Calu3 (cell line): ENCODE measurements at regions not wholly inside any gene's neighbourhood (a gene's known extent, or its start where the extent isn't known, plus 50 kb on each side); places are given as distances from the start of the nearest gene placed in this dataset.

Experiments used
- BruUV-seq: library from RNA; stranded (reverse); fragments of 400-500 nt; replicated peaks from 2 replicates; lab custom pipeline; 2021; lab: Mats Ljungman, UMichigan
- CTCF ChIA-PET: fragments of 300-600 bp; sonication (Branson Sonifier 250); formaldehyde crosslinking; loops from one replicate; lab custom pipeline; 2022; ENCODE audit warnings: antibody characterized with exemption; lab: Charles Lee
- DNase-seq: peaks from one replicate; pipeline ENCODE4 v3.0.0; 2022
- H3K27ac Mint-ChIP-seq: one replicate; pipeline ENCODE4 v1.8.0; 2022; ENCODE audit warnings: mixed read lengths; ENCODE audit not compliant: unreplicated experiment
- H3K27me3 Mint-ChIP-seq: one replicate; pipeline ENCODE4 v1.8.0; 2022; ENCODE audit warnings: mixed read lengths; ENCODE audit not compliant: unreplicated experiment
- H3K36me3 Mint-ChIP-seq: one replicate; pipeline ENCODE4 v1.8.0; 2022; ENCODE audit warnings: mild to moderate bottlenecking, moderate library complexity, mixed read lengths; ENCODE audit not compliant: insufficient read depth, unreplicated experiment
- H3K4me1 Mint-ChIP-seq: one replicate; pipeline ENCODE4 v1.8.0; 2022; ENCODE audit warnings: mild to moderate bottlenecking, low read depth, mixed read lengths; ENCODE audit not compliant: unreplicated experiment
- H3K4me3 Mint-ChIP-seq: one replicate; pipeline ENCODE4 v1.8.0; 2022; ENCODE audit warnings: mild to moderate bottlenecking, low read depth, moderate library complexity, mixed read lengths; ENCODE audit not compliant: unreplicated experiment
- H3K9me3 Mint-ChIP-seq: one replicate; pipeline ENCODE4 v1.8.0; 2022; ENCODE audit warnings: low read depth, mixed read lengths; ENCODE audit not compliant: unreplicated experiment
- intact Hi-C: fragments of 100-400 bp; cut with micrococcal nuclease; formaldehyde crosslinking; loops from one replicate; pipeline ENCODE4 v1.10.0; 2022; ENCODE audit not compliant: unreplicated experiment
- TF ChIP-seq, protein P1 (sequence below): fragments of 200-600 bp; IDR thresholded peaks from one replicate; pipeline ENCODE4 v1.8.0; 2022; ENCODE audit warnings: antibody characterized with exemption; ENCODE audit not compliant: unreplicated experiment

- Mint-ChIP-seq H3K36me3 (no peaks in the 10 kb centered on the region), H3K9me3 (peaks cover 3% of the 10 kb centered on the region), H3K4me3 (no peak overlapping the region), H3K27ac (no peak overlapping the region), H3K4me1 (peaks cover 7% of the 10 kb centered on the region), H3K27me3 (no peaks in the 10 kb centered on the region)
- BruUV-seq: no TSS peak
- intact Hi-C loops: no loop called here
- CTCF ChIA-PET: no interaction called here
- TF ChIP-seq, protein P1, sequence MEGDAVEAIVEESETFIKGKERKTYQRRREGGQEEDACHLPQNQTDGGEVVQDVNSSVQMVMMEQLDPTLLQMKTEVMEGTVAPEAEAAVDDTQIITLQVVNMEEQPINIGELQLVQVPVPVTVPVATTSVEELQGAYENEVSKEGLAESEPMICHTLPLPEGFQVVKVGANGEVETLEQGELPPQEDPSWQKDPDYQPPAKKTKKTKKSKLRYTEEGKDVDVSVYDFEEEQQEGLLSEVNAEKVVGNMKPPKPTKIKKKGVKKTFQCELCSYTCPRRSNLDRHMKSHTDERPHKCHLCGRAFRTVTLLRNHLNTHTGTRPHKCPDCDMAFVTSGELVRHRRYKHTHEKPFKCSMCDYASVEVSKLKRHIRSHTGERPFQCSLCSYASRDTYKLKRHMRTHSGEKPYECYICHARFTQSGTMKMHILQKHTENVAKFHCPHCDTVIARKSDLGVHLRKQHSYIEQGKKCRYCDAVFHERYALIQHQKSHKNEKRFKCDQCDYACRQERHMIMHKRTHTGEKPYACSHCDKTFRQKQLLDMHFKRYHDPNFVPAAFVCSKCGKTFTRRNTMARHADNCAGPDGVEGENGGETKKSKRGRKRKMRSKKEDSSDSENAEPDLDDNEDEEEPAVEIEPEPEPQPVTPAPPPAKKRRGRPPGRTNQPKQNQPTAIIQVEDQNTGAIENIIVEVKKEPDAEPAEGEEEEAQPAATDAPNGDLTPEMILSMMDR: no peak
- DNase-seq: no peak
These were observed 445.3 kb upstream of the CITED2 start for GRCh38 chr6:139819776-139820175.

GRCh38 chr6:139812939-139813338 lies 438.5 kb upstream of the CITED2 start:
- H3K27me3 Mint-ChIP-seq: no peaks in the 10 kb centered on the region
- CTCF ChIA-PET: no interaction called here
- no peak overlapping the region for H3K27ac Mint-ChIP-seq
- no peaks in the 10 kb centered on the region for H3K4me1 Mint-ChIP-seq
- peaks cover 2% of the 10 kb centered on the region for H3K9me3 Mint-ChIP-seq
- no peak for DNase-seq
- intact Hi-C loops: no loop called here
- TF ChIP-seq, protein P1: no peak
- BruUV-seq: no TSS peak
- no peaks in the 10 kb centered on the region for H3K36me3 Mint-ChIP-seq
- H3K4me3 Mint-ChIP-seq: no peak overlapping the region

GRCh38 chr6:139801571-139802321 lies 427.3 kb upstream of the CITED2 start:
- Mint-ChIP-seq H3K27me3 (no peaks in the 10 kb centered on the region), H3K27ac (no peak overlapping the region), H3K9me3 (no peaks in the 10 kb centered on the region), H3K4me3 (no peak overlapping the region), H3K4me1 (no peaks in the 10 kb centered on the region), H3K36me3 (no peaks in the 10 kb centered on the region)
- intact Hi-C loops: no loop called here
- DNase-seq: no peak
- BruUV-seq: no TSS peak
- CTCF ChIA-PET: no interaction called here
- TF ChIP-seq, protein P1: no peak

GRCh38 chr6:139800837-139801236 lies 426.4 kb upstream of the CITED2 start:
- Mint-ChIP-seq H3K9me3 (no peaks in the 10 kb centered on the region), H3K27me3 (no peaks in the 10 kb centered on the region), H3K27ac (no peak overlapping the region), H3K36me3 (no peaks in the 10 kb centered on the region), H3K4me3 (no peak overlapping the region), H3K4me1 (no peaks in the 10 kb centered on the region)
- no TSS peak for BruUV-seq
- TF ChIP-seq, protein P1: no peak
- no peak for DNase-seq
- CTCF ChIA-PET: no interaction called here
- intact Hi-C loops: no loop called here
